BJ (cell line): ENCODE measurements at regions not wholly inside any gene's neighbourhood (a gene's known extent, or its start where the extent isn't known, plus 50 kb on each side); places are given as distances from the start of the nearest gene placed in this dataset.

ENCODE experiments used
- CTCF ChIA-PET: fragments of 350-600 bp; formaldehyde crosslinking; extraction: SDS; loops from one replicate; lab custom pipeline; 2021; ENCODE audit warnings: antibody characterized with exemption, inconsistent platforms; lab: Yijun Ruan, JAX
- POLR2A ChIA-PET: fragments of 300-600 bp; sonication (Branson Sonifier 250); formaldehyde crosslinking; extraction: SDS; loops from one replicate; lab custom pipeline; 2021; ENCODE audit warnings: antibody characterized with exemption; lab: Charles Lee
- DNase-seq: peaks from one replicate; pipeline ENCODE4 v3.0.0-alpha.2; 2011; ENCODE audit warnings: low read depth
- H3K27me3 ChIP-seq: 2 replicates; pipeline ENCODE4 v1.6.0; 2011; ENCODE audit warnings: low read length; ENCODE audit not compliant: control insufficient read depth, insufficient read depth
- H3K36me3 ChIP-seq: 2 replicates; pipeline ENCODE4 v1.5.1; 2011; ENCODE audit warnings: low read length; ENCODE audit not compliant: control insufficient read depth, insufficient read depth
- H3K4me3 ChIP-seq: 2 replicates; pipeline ENCODE4 v1.5.1; 2011; ENCODE audit warnings: low read depth, mild to moderate bottlenecking, control low read depth, low read length
- CTCF ChIP-seq: IDR thresholded peaks from 2 replicates; pipeline ENCODE4 v1.5.1; 2011; ENCODE audit warnings: low read depth, mild to moderate bottlenecking, control low read depth, inconsistent platforms, low read length, moderate library complexity; ENCODE audit not compliant: insufficient read depth

DNA sequence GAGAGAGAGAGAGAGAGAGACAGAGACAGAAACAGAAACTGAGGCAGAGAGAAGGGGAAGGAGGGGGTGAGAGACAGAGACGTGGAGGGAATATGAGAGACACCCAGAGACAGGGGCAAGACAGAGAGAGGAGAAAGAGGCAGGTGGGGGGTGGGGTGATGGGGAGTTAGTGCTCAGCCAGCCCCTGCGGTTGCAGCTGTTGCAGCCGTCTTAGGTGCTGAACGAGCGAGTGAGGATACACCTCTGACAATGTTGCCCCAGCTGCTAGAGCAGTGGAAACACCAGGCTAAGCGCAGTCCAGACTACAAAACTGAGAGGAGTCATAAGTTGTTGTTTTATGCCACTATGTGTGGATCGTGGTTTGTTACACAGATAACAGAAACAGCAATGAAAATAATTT lies 328.2 kb upstream of the SHH start:
- CTCF ChIA-PET, result no interaction called here
- H3K4me3 ChIP-seq, result no peak overlapping the region
- H3K36me3 ChIP-seq, result no peaks in the 10 kb centered on the region
- DNase-seq, result no peak
- POLR2A ChIA-PET, result no interaction called here
- H3K27me3 ChIP-seq, result no peaks in the 10 kb centered on the region
- TF ChIP-seq CTCF, result no peak

DNA sequence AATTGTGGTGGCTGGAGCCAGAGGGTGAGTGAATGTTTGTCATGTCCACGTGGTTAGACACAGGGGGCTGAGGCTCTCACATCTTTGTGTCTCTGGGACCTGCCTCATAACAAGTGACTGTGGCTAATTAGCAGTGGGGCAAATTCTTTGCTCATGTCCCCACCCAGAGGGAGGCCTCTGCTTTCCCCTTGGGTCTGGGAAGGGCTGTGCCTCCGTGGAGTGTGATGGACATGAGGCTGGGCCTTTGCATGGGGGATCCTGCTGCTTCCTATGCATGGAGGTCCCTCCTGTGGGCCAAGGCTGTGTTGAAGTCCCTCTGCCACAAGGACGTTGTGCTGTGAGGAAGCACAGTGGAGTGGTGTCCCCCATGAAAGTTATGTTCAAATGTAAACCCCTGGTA lies 327.4 kb upstream of the SHH start:
- POLR2A ChIA-PET, result no interaction called here
- H3K27me3 ChIP-seq, result no peaks in the 10 kb centered on the region
- CTCF ChIA-PET, result no interaction called here
- no peak for TF ChIP-seq CTCF
- H3K36me3 ChIP-seq, result no peaks in the 10 kb centered on the region
- H3K4me3 ChIP-seq, result no peak overlapping the region
- no peak for DNase-seq

- no peaks in the 10 kb centered on the region for H3K27me3 ChIP-seq
- no peak overlapping the region for H3K4me3 ChIP-seq
- no peak for TF ChIP-seq CTCF
- POLR2A ChIA-PET, result no interaction called here
- no peak for DNase-seq
- CTCF ChIA-PET, result no interaction called here
- H3K36me3 ChIP-seq, result no peaks in the 10 kb centered on the region
Measured at GRCh38 chr7:156139112-156139511, 326.8 kb upstream of the SHH start.

- ChIA-PET CTCF (no interaction called here), POLR2A (no interaction called here)
- Histone ChIP-seq H3K36me3 (no peaks in the 10 kb centered on the region), H3K4me3 (no peak overlapping the region), H3K27me3 (no peaks in the 10 kb centered on the region)
- no peak for TF ChIP-seq CTCF
- DNase-seq, result no peak
Measured at GRCh38 chr7:156131881-156132280, 319.6 kb upstream of the SHH start.

- no peak for DNase-seq
- Histone ChIP-seq H3K27me3 (no peaks in the 10 kb centered on the region), H3K4me3 (no peak overlapping the region), H3K36me3 (no peaks in the 10 kb centered on the region)
- TF ChIP-seq CTCF, result no peak
- ChIA-PET POLR2A (no interaction called here), CTCF (no interaction called here)
Measured at GRCh38 chr7:156129522-156129921, 317.3 kb upstream of the SHH start.
